Neural cell (in vitro differentiated cells): ENCODE measurements at regions not wholly inside any gene's neighbourhood (a gene's known extent, or its start where the extent isn't known, plus 50 kb on each side); places are given as distances from the start of the nearest gene placed in this dataset.

Experiments used
- H2AFZ ChIP-seq: fragments of 200-600, 300-800 bp; sonication (generic), shearing (Covaris generic); 2 replicates; pipeline ENCODE4 v1.6.0; 2014; ENCODE audit warnings: low read depth, mild to moderate bottlenecking, antibody characterized with exemption, low read length, moderate library complexity
- H3F3A ChIP-seq: fragments of 200-600 bp; shearing (Covaris generic); 2 replicates; pipeline ENCODE4 v1.6.1; 2016; ENCODE audit warnings: mild to moderate bottlenecking, moderate library complexity, mixed read lengths, antibody characterized with exemption, low read length; ENCODE audit not compliant: insufficient read depth, poor library complexity, severe bottlenecking
- H3K27ac ChIP-seq: fragments of 200-600, 300-800 bp; sonication (generic), shearing (Covaris generic); 2 replicates; pipeline ENCODE4 v1.5.1; 2014; ENCODE audit warnings: mild to moderate bottlenecking, low read length, moderate library complexity
- H3K27me3 ChIP-seq: fragments of 300-800, 200-600 bp; sonication (generic), shearing (Covaris generic); 2 replicates; pipeline ENCODE4 v1.6.0; 2014; ENCODE audit warnings: mild to moderate bottlenecking, low read depth, low read length, moderate library complexity; ENCODE audit not compliant: insufficient read depth
- H3K36me3 ChIP-seq: fragments of 300-800, 200-600 bp; sonication (generic), shearing (Covaris generic); 2 replicates; pipeline ENCODE4 v1.5.1; 2014; ENCODE audit warnings: mild to moderate bottlenecking, antibody characterized with exemption, low read length, moderate library complexity; ENCODE audit not compliant: insufficient read depth
- H3K4me2 ChIP-seq: fragments of 300-800, 200-600 bp; sonication (generic), shearing (Covaris generic); 2 replicates; pipeline ENCODE4 v1.6.0; 2014; ENCODE audit warnings: mild to moderate bottlenecking, low read length
- H3K4me3 ChIP-seq: fragments of 300-800, 200-600 bp; sonication (generic), shearing (Covaris generic); 2 replicates; pipeline ENCODE4 v1.5.1; 2014; ENCODE audit warnings: mild to moderate bottlenecking, low read length, moderate library complexity
- H3K79me2 ChIP-seq: fragments of 200-600 bp; shearing (Covaris generic); replicated peaks from 2 replicates; pipeline ENCODE4 v1.6.0; 2014; ENCODE audit warnings: mild to moderate bottlenecking, low read length, moderate library complexity; ENCODE audit not compliant: insufficient read depth
- H3K9ac ChIP-seq: fragments of 300-800, 200-600 bp; sonication (generic), shearing (Covaris generic); 2 replicates; pipeline ENCODE4 v1.6.1; 2016; ENCODE audit warnings: mild to moderate bottlenecking, low read length, mixed read lengths
- H3K9me2 ChIP-seq: fragments of 200-600 bp; shearing (Covaris generic); 2 replicates; pipeline ENCODE4 v1.6.1; 2016; ENCODE audit warnings: mild to moderate bottlenecking, low read length, mixed read lengths; ENCODE audit not compliant: insufficient read depth
- H3K9me3 ChIP-seq: fragments of 200-600, 300-800 bp; sonication (generic), shearing (Covaris generic); 2 replicates; pipeline ENCODE4 v1.6.1; 2016; ENCODE audit warnings: mild to moderate bottlenecking, mixed run types, low read length, moderate library complexity, mixed read lengths
- H4K20me1 ChIP-seq: fragments of 200-600 bp; shearing (Covaris generic); 2 replicates; pipeline ENCODE4 v1.6.1; 2016; ENCODE audit warnings: mild to moderate bottlenecking, mixed run types; ENCODE audit not compliant: insufficient read depth
- CTCF ChIP-seq: fragments of 450-650 bp; IDR thresholded peaks from 2 replicates; pipeline ENCODE4 v1.5.1; 2014; ENCODE audit warnings: antibody characterized with exemption, mild to moderate bottlenecking, moderate library complexity; ENCODE audit not compliant: poor library complexity, severe bottlenecking
- EP300 ChIP-seq: fragments of 450-650 bp; conservative IDR thresholded peaks from 2 replicates; pipeline ENCODE4 v1.6.1; 2014; ENCODE audit warnings: antibody characterized with exemption, mild to moderate bottlenecking, moderate library complexity; ENCODE audit not compliant: poor library complexity, severe bottlenecking
- EZH2 ChIP-seq: fragments of 200-600, 300-800 bp; shearing (Covaris generic), sonication (generic); IDR thresholded peaks from 2 replicates; pipeline ENCODE4 v1.6.1; 2014; ENCODE audit warnings: antibody characterized with exemption, low read length, borderline replicate concordance, mild to moderate bottlenecking; ENCODE audit not compliant: insufficient read depth, poor library complexity, severe bottlenecking
- MXI1 ChIP-seq: fragments of 450-650 bp; conservative IDR thresholded peaks from 2 replicates; pipeline ENCODE4 v1.6.1; 2014; ENCODE audit warnings: antibody characterized with exemption, mild to moderate bottlenecking; ENCODE audit not compliant: poor library complexity, severe bottlenecking
- POLR2AphosphoS5 ChIP-seq: IDR thresholded peaks from 2 replicates; pipeline ENCODE4 v1.6.1; 2012
- RAD21 ChIP-seq: fragments of 450-650 bp; conservative IDR thresholded peaks from 2 replicates; pipeline ENCODE4 v1.6.1; 2014; ENCODE audit warnings: antibody characterized with exemption, mild to moderate bottlenecking, moderate library complexity
- REST ChIP-seq: IDR thresholded peaks from 2 replicates; pipeline ENCODE4 v1.6.1; 2012; ENCODE audit warnings: borderline replicate concordance
- SMC3 ChIP-seq: fragments of 450-650 bp; conservative IDR thresholded peaks from 2 replicates; pipeline ENCODE4 v1.6.1; 2014; ENCODE audit warnings: antibody characterized with exemption, mild to moderate bottlenecking, moderate library complexity; ENCODE audit not compliant: poor library complexity
- TAF1 ChIP-seq: IDR thresholded peaks from 2 replicates; pipeline ENCODE4 v1.6.1; 2012; ENCODE audit warnings: low read depth

GRCh38 chr4:181158971-181159370, 1084.2 kb upstream of the TENM3 start:
- no peaks in the 10 kb centered on the region for H3K9me2 ChIP-seq
- H3K4me2 ChIP-seq, result no peak overlapping the region
- no peaks in the 10 kb centered on the region for H4K20me1 ChIP-seq
- no peak overlapping the region for H3K27ac ChIP-seq
- H3K79me2 ChIP-seq, result no peaks in the 10 kb centered on the region
- H2AFZ ChIP-seq, result no peak overlapping the region
- no peaks in the 10 kb centered on the region for H3K27me3 ChIP-seq
- H3K36me3 ChIP-seq, result no peaks in the 10 kb centered on the region
- no peak overlapping the region for H3K4me3 ChIP-seq
- H3K9me3 ChIP-seq, result no peaks in the 10 kb centered on the region
- TF ChIP-seq REST (no peak), POLR2AphosphoS5 (no peak), CTCF (no peak), MXI1 (no peak), SMC3 (no peak), EZH2 (no peak), TAF1 (no peak), EP300 (no peak), RAD21 (no peak)
- no peaks in the 10 kb centered on the region for H3F3A ChIP-seq
- no peak overlapping the region for H3K9ac ChIP-seq

- no peaks in the 10 kb centered on the region for H3F3A ChIP-seq
- no peak overlapping the region for H2AFZ ChIP-seq
- H3K79me2 ChIP-seq, result no peaks in the 10 kb centered on the region
- no peaks in the 10 kb centered on the region for H4K20me1 ChIP-seq
- no peaks in the 10 kb centered on the region for H3K36me3 ChIP-seq
- no peaks in the 10 kb centered on the region for H3K9me3 ChIP-seq
- H3K4me2 ChIP-seq, result no peak overlapping the region
- TF ChIP-seq SMC3 (no peak), EZH2 (no peak), TAF1 (no peak), REST (no peak), MXI1 (no peak), POLR2AphosphoS5 (no peak), CTCF (no peak), EP300 (no peak), RAD21 (no peak)
- no peak overlapping the region for H3K4me3 ChIP-seq
- H3K27me3 ChIP-seq, result no peaks in the 10 kb centered on the region
- no peak overlapping the region for H3K9ac ChIP-seq
- no peak overlapping the region for H3K27ac ChIP-seq
- H3K9me2 ChIP-seq, result no peaks in the 10 kb centered on the region
Observed at GRCh38 chr4:181161669-181162068, 1081.5 kb upstream of the TENM3 start.
